HG03575 (cell line): ENCODE measurements at regions not wholly inside any gene's neighbourhood (a gene's known extent, or its start where the extent isn't known, plus 50 kb on each side); places are given as distances from the start of the nearest gene placed in this dataset.

Source experiments
- ATAC-seq: cut with Tn5 transposase; IDR thresholded peaks from one replicate; pipeline ENCODE4 v1.9.1; 2021; ENCODE audit not compliant: unreplicated experiment, insufficient number of reproducible peaks, low FRiP score; ENCODE audit errors: extremely low read depth

GRCh38 chr9:2341956-2342355 lies 279.6 kb upstream of the VLDLR start:
- ATAC-seq = no peak

GRCh38 chr9:2343756-2344155 lies 277.8 kb upstream of the VLDLR start:
- ATAC-seq = no peak

- no peak for ATAC-seq
Observed at GRCh38 chr9:2344436-2344835, 277.2 kb upstream of the VLDLR start.

GRCh38 chr9:2345013-2345412 lies 276.6 kb upstream of the VLDLR start:
- ATAC-seq = no peak

- no peak for ATAC-seq
Observed at GRCh38 chr9:2346277-2346913, 275.2 kb upstream of the VLDLR start.

GRCh38 chr9:2351324-2351723 lies 270.3 kb upstream of the VLDLR start:
- ATAC-seq = no peak

GRCh38 chr9:2354216-2354615 lies 267.4 kb upstream of the VLDLR start:
- ATAC-seq = no peak

- ATAC-seq = no peak
Observed at GRCh38 chr9:2354856-2355696, 266.5 kb upstream of the VLDLR start.

GRCh38 chr9:2355697-2355983 lies 265.9 kb upstream of the VLDLR start:
- no peak for ATAC-seq

GRCh38 chr9:2356041-2356790 lies 265.4 kb upstream of the VLDLR start:
- ATAC-seq = no peak

- no peak for ATAC-seq
Observed at GRCh38 chr9:2359891-2360471, 261.6 kb upstream of the VLDLR start.

GRCh38 chr9:2362150-2362549 lies 259.4 kb upstream of the VLDLR start:
- ATAC-seq = no peak

- ATAC-seq = no peak
Observed at GRCh38 chr9:2363138-2363745, 258.3 kb upstream of the VLDLR start.

GRCh38 chr9:2363781-2364180 lies 257.8 kb upstream of the VLDLR start:
- ATAC-seq = no peak

GRCh38 chr9:2367970-2368369 lies 253.6 kb upstream of the VLDLR start:
- ATAC-seq = no peak

GRCh38 chr9:2373648-2374047 lies 247.9 kb upstream of the VLDLR start:
- ATAC-seq = no peak

- no peak for ATAC-seq
Observed at GRCh38 chr9:2375114-2375513, 246.5 kb upstream of the VLDLR start.

- no peak for ATAC-seq
Observed at GRCh38 chr9:2377117-2377516, 244.5 kb upstream of the VLDLR start.

GRCh38 chr9:2377834-2378233 lies 243.8 kb upstream of the VLDLR start:
- no peak for ATAC-seq
